SK-N-SH (cell line): ENCODE measurements at regions not wholly inside any gene's neighbourhood (a gene's known extent, or its start where the extent isn't known, plus 50 kb on each side); places are given as distances from the start of the nearest gene placed in this dataset.

Experiments
- CTCF ChIA-PET: fragments of 300-600, 350-600 bp; formaldehyde crosslinking; extraction: SDS; loops from one replicate; lab custom pipeline; 2021; lab: Yijun Ruan, JAX
- POLR2A ChIA-PET: fragments of 350-600 bp; sonication (Branson Sonifier 250); formaldehyde crosslinking; extraction: SDS; loops from one replicate; lab custom pipeline; 2020; ENCODE audit warnings: antibody characterized with exemption, inconsistent platforms; lab: Yijun Ruan, JAX
- DNase-seq: peaks from one replicate; pipeline ENCODE4 v3.0.0; 2012
- H2AFZ ChIP-seq: fragments of 200-600 bp; sonication (generic); 2 replicates; pipeline ENCODE4 v1.8.1; 2016; ENCODE audit warnings: antibody characterized with exemption, mild to moderate bottlenecking, low read depth
- H3F3A ChIP-seq: fragments of 200-600 bp; sonication (generic); replicated peaks from 2 replicates; pipeline ENCODE3; 2016; ENCODE audit warnings: antibody characterized with exemption, mild to moderate bottlenecking; ENCODE audit not compliant: insufficient read depth
- H3K27ac ChIP-seq, 2 experiments: fragments of 200-500 bp in 1 of 2; fragments of 200-600 bp in 1 of 2; sonication (Bioruptor generic) in 1 of 2; sonication (generic), shearing (Covaris generic) in 1 of 2; 2 replicates each; pipeline versions ENCODE4 v1.5.1 to v1.6.1; 2014 to 2016; ENCODE audit warnings: low read depth in 2 of 2, inconsistent platforms in 1 of 2, low read length in 1 of 2, mild to moderate bottlenecking in 1 of 2, mixed read lengths in 1 of 2
- H3K27me3 ChIP-seq: fragments of 200-600 bp; sonication (generic), shearing (Covaris generic); 2 replicates; pipeline ENCODE4 v1.6.1; 2016; ENCODE audit warnings: mixed run types; ENCODE audit not compliant: insufficient read depth
- H3K36me3 ChIP-seq, 2 experiments: fragments of 200-500 bp in 1 of 2; fragments of 200-600 bp in 1 of 2; sonication (Bioruptor generic) in 1 of 2; sonication (generic) in 1 of 2; replicated peaks in 1 of 2; 2 replicates each; pipeline versions ENCODE3 to v1.5.1; 2014 to 2016; ENCODE audit warnings: low read length in 1 of 2, mild to moderate bottlenecking in 1 of 2; ENCODE audit not compliant: insufficient read depth in 2 of 2, control insufficient read depth in 1 of 2
- H3K4me1 ChIP-seq, 2 experiments: fragments of 200-500 bp in 1 of 2; fragments of 200-600 bp in 1 of 2; sonication (Bioruptor generic) in 1 of 2; sonication (generic), shearing (Covaris generic) in 1 of 2; 2 replicates each; pipeline versions ENCODE4 v1.5.1 to v1.6.1; 2014 to 2016; ENCODE audit warnings: low read depth in 1 of 2, low read length in 1 of 2, mixed run types in 1 of 2; ENCODE audit not compliant: insufficient read depth in 2 of 2, control insufficient read depth in 1 of 2
- H3K4me2 ChIP-seq: fragments of 200-600 bp; sonication (generic), shearing (Covaris generic); 2 replicates; pipeline ENCODE4 v1.6.1; 2017; ENCODE audit warnings: mixed run types
- H3K4me3 ChIP-seq, 2 experiments: fragments of 200-500 bp in 1 of 2; fragments of 200-600 bp in 1 of 2; sonication (Bioruptor generic) in 1 of 2; sonication (generic), shearing (Covaris generic) in 1 of 2; 2 replicates each; pipeline versions ENCODE4 v1.5.1 to v1.8.1; 2014 to 2016; ENCODE audit warnings: low read depth in 2 of 2, inconsistent platforms in 1 of 2, low read length in 1 of 2, mild to moderate bottlenecking in 1 of 2, mixed read lengths in 1 of 2, moderate library complexity in 1 of 2
- H3K79me2 ChIP-seq: fragments of 200-600 bp; sonication (generic); 2 replicates; pipeline ENCODE4 v1.8.1; 2017; ENCODE audit warnings: mild to moderate bottlenecking; ENCODE audit not compliant: insufficient read depth
- H3K9ac ChIP-seq: fragments of 200-600 bp; sonication (generic); 2 replicates; pipeline ENCODE4 v1.6.1; 2017; ENCODE audit warnings: mixed run types
- H3K9me2 ChIP-seq: fragments of 200-600 bp; sonication (generic); 2 replicates; pipeline ENCODE4 v1.6.1; 2017; ENCODE audit warnings: mixed run types
- H3K9me3 ChIP-seq: fragments of 200-600 bp; sonication (generic); 2 replicates; pipeline ENCODE4 v1.6.1; 2017; ENCODE audit warnings: mixed run types, mild to moderate bottlenecking, moderate library complexity
- H4K20me1 ChIP-seq: fragments of 200-600 bp; sonication (generic); 2 replicates; pipeline ENCODE4 v1.6.1; 2017; ENCODE audit warnings: mild to moderate bottlenecking, mixed run types; ENCODE audit not compliant: insufficient read depth
- CHD2 ChIP-seq: fragments of 150-350 bp; IDR thresholded peaks from 2 replicates; pipeline ENCODE4 v1.6.1; 2018; ENCODE audit warnings: low read length; ENCODE audit not compliant: partially characterized antibody
- ELF1 ChIP-seq: IDR thresholded peaks from 2 replicates; pipeline ENCODE4 v1.4.0; 2012
- FOXJ3 ChIP-seq: sonication (generic); formaldehyde crosslinking; IDR thresholded peaks from 2 replicates; pipeline ENCODE4 v1.5.1; 2020; ENCODE audit warnings: mild to moderate bottlenecking, missing genetic modification reagents
- FOXM1 ChIP-seq: IDR thresholded peaks from 2 replicates; pipeline ENCODE4 v1.4.0; 2012; ENCODE audit warnings: low read depth, mild to moderate bottlenecking
- GABPA ChIP-seq: IDR thresholded peaks from 2 replicates; pipeline ENCODE4 v1.4.0; 2012; ENCODE audit warnings: low read depth, mild to moderate bottlenecking
- GATA2 ChIP-seq: sonication (generic); formaldehyde crosslinking; IDR thresholded peaks from 2 replicates; pipeline ENCODE4 v1.5.0; 2020; ENCODE audit warnings: mild to moderate bottlenecking, missing genetic modification reagents
- MEF2A ChIP-seq: IDR thresholded peaks from 2 replicates; pipeline ENCODE4 v1.4.0; 2012; ENCODE audit warnings: low read depth, borderline replicate concordance
- MXI1 ChIP-seq: IDR thresholded peaks from 2 replicates; pipeline ENCODE4 v1.6.1; 2012; ENCODE audit warnings: mild to moderate bottlenecking, low read depth, low read length, improper control_type of control experiment
- NFIC ChIP-seq: IDR thresholded peaks from 2 replicates; pipeline ENCODE4 v1.4.0; 2012; ENCODE audit warnings: borderline replicate concordance
- PBX3 ChIP-seq: IDR thresholded peaks from 2 replicates; pipeline ENCODE4; 2012
- POLR2AphosphoS5 ChIP-seq: IDR thresholded peaks from 2 replicates; pipeline ENCODE4 v1.6.1; 2012; ENCODE audit warnings: low read depth, low read length
- RFX5 ChIP-seq: IDR thresholded peaks from 2 replicates; pipeline ENCODE4 v1.6.1; 2012; ENCODE audit warnings: mild to moderate bottlenecking, improper control_type of control experiment, low read length
- RXRA ChIP-seq: IDR thresholded peaks from 2 replicates; pipeline ENCODE4 v1.4.0; 2012; ENCODE audit warnings: low read depth, mild to moderate bottlenecking, borderline replicate concordance
- SIN3A ChIP-seq: IDR thresholded peaks from 2 replicates; pipeline ENCODE4 v1.6.1; 2012; ENCODE audit warnings: low read depth, mild to moderate bottlenecking, low read length, moderate library complexity, borderline replicate concordance
- SMC3 ChIP-seq: IDR thresholded peaks from 2 replicates; pipeline ENCODE4 v1.6.1; 2012; ENCODE audit warnings: low read depth, low read length, improper control_type of control experiment
- ZBTB33 ChIP-seq: IDR thresholded peaks from 2 replicates; pipeline ENCODE4 v1.4.0; 2012; ENCODE audit warnings: low read depth, borderline replicate concordance
- WGBS: methylation state at CpG from one replicate; pipeline ENCODE4 v1.1.6; 2017; ENCODE audit warnings: low lambda C conversion rate; 5-methylcytosine and 5-hydroxymethylcytosine counted together
- TF ChIP-seq, protein P1 (sequence below): IDR thresholded peaks from 2 replicates; pipeline ENCODE4 v1.6.1; 2012; ENCODE audit warnings: mild to moderate bottlenecking, low read depth, low read length, moderate library complexity
- TF ChIP-seq, protein P2 (sequence below): fragments of 150-350 bp; IDR thresholded peaks from 2 replicates; pipeline ENCODE4 v1.6.1; 2016; ENCODE audit warnings: mild to moderate bottlenecking, low read depth, low read length

- H4K20me1 ChIP-seq, result no peaks in the 10 kb centered on the region
- WGBS, result 50% methylated on average over 4 of the region's 4 CpGs
- H3K4me2 ChIP-seq, result no peak overlapping the region
- no peaks in the 10 kb centered on the region for H3K9me2 ChIP-seq
- H3K9me3 ChIP-seq, result no peaks in the 10 kb centered on the region
- H3K27ac ChIP-seq, result no peak overlapping the region
- no peaks in the 10 kb centered on the region for H3K27me3 ChIP-seq
- POLR2A ChIA-PET, result no interaction called here
- H3K9ac ChIP-seq, result no peak overlapping the region
- H3K36me3 ChIP-seq, result no peaks in the 10 kb centered on the region
- H3F3A ChIP-seq, result no peaks in the 10 kb centered on the region
- no peak overlapping the region for H2AFZ ChIP-seq
- no peaks in the 10 kb centered on the region for H3K4me1 ChIP-seq
- CTCF ChIA-PET, result no interaction called here
- H3K4me3 ChIP-seq, result no peak overlapping the region
- no peak for DNase-seq
- TF ChIP-seq ELF1 (no peak), ZBTB33 (no peak), FOXJ3 (CRISPR knock-in tag) (no peak), MXI1 (no peak), CHD2 (no peak), RFX5 (no peak)
- TF ChIP-seq, protein P1, sequence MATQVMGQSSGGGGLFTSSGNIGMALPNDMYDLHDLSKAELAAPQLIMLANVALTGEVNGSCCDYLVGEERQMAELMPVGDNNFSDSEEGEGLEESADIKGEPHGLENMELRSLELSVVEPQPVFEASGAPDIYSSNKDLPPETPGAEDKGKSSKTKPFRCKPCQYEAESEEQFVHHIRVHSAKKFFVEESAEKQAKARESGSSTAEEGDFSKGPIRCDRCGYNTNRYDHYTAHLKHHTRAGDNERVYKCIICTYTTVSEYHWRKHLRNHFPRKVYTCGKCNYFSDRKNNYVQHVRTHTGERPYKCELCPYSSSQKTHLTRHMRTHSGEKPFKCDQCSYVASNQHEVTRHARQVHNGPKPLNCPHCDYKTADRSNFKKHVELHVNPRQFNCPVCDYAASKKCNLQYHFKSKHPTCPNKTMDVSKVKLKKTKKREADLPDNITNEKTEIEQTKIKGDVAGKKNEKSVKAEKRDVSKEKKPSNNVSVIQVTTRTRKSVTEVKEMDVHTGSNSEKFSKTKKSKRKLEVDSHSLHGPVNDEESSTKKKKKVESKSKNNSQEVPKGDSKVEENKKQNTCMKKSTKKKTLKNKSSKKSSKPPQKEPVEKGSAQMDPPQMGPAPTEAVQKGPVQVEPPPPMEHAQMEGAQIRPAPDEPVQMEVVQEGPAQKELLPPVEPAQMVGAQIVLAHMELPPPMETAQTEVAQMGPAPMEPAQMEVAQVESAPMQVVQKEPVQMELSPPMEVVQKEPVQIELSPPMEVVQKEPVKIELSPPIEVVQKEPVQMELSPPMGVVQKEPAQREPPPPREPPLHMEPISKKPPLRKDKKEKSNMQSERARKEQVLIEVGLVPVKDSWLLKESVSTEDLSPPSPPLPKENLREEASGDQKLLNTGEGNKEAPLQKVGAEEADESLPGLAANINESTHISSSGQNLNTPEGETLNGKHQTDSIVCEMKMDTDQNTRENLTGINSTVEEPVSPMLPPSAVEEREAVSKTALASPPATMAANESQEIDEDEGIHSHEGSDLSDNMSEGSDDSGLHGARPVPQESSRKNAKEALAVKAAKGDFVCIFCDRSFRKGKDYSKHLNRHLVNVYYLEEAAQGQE, result no peak
- TF ChIP-seq, protein P2, sequence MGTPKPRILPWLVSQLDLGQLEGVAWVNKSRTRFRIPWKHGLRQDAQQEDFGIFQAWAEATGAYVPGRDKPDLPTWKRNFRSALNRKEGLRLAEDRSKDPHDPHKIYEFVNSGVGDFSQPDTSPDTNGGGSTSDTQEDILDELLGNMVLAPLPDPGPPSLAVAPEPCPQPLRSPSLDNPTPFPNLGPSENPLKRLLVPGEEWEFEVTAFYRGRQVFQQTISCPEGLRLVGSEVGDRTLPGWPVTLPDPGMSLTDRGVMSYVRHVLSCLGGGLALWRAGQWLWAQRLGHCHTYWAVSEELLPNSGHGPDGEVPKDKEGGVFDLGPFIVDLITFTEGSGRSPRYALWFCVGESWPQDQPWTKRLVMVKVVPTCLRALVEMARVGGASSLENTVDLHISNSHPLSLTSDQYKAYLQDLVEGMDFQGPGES, result no peak
- no peaks in the 10 kb centered on the region for H3K79me2 ChIP-seq
These were observed 547.2 kb upstream of the CDH5 start for GRCh38 chr16:65819136-65819898.

DNA sequence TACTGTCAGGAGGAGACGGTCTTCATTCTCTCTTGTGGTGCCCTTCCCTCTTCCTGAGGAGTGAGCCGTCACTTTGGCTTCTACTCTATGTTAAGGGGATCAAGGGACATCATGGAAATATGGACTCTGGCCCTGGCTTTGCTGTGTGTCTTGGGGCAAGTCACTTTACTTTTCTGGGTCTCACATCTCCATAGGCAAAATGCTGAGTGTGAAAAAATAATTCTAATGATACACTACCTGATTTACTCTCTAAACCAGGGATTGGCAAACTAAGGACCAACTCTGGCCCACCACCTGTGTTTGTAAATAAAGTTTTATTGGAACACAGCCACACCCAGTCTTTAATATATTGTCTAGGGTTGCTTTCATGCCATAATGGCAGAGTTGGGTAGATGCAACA, 548.7 kb upstream of the CDH5 start:
- H3K9me3 ChIP-seq, result no peaks in the 10 kb centered on the region
- no peak overlapping the region for H3K4me2 ChIP-seq
- no peaks in the 10 kb centered on the region for H3K4me1 ChIP-seq
- no peak for DNase-seq
- no peak overlapping the region for H3K27ac ChIP-seq
- H3K9ac ChIP-seq, result no peak overlapping the region
- POLR2A ChIA-PET, result no interaction called here
- no peaks in the 10 kb centered on the region for H3K79me2 ChIP-seq
- H3K36me3 ChIP-seq, result no peaks in the 10 kb centered on the region
- CTCF ChIA-PET, result no interaction called here
- H3K27me3 ChIP-seq, result no peaks in the 10 kb centered on the region
- no peak overlapping the region for H3K4me3 ChIP-seq
- no peaks in the 10 kb centered on the region for H3F3A ChIP-seq
- no peaks in the 10 kb centered on the region for H4K20me1 ChIP-seq
- no peak overlapping the region for H2AFZ ChIP-seq
- no peaks in the 10 kb centered on the region for H3K9me2 ChIP-seq
- 50% methylated on average over 2 of the region's 2 CpGs for WGBS
- TF ChIP-seq MXI1 (no peak), POLR2AphosphoS5 (no peak), GABPA (no peak), RFX5 (no peak), RXRA (no peak), SIN3A (no peak), GATA2 (no peak), SMC3 (no peak), PBX3 (no peak), MEF2A (no peak), FOXM1 (no peak), NFIC (no peak), FOXJ3 (CRISPR knock-in tag) (no peak)
- TF ChIP-seq, protein P2, result no peak
